ENCODE measurements at regions not wholly inside any gene's neighbourhood (a gene's known extent, or its start where the extent isn't known, plus 50 kb on each side); places are given as distances from the start of the nearest gene placed in this dataset.

DNA sequence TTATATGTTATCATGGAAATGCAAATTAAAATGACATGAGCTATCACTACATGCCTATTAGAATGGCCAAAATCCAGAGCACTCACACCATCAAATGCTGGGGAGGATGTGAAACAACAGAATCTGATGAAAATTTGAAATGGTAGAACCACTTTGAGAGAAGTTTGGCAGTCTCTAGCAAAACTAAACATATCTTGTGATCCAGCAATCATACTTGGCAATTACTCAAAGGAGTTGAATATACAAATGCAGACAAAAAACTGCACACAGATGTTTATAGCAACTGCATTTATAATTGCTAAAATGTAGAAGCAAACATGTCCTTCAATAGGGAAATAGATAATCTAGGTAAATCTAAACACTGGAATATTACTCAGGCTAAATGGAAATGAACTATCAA lies 1164.9 kb downstream of the DNAJB9 start:
- no peak for TF ChIP-seq ZNF274 (IDR thresholded peaks at IDR 0.05; ENCODE audit: low read depth, low read length)
- TF ChIP-seq YY1 (IDR thresholded peaks at IDR 0.05; ENCODE audit: insufficient read depth, insufficient read length), result no peak
- no peak for TF ChIP-seq SUZ12 (IDR thresholded peaks at IDR 0.05; ENCODE audit: extremely low read depth, insufficient read depth, insufficient read length)
